SK-N-MC (cell line): ENCODE measurements at regions not wholly inside any gene's neighbourhood (a gene's known extent, or its start where the extent isn't known, plus 50 kb on each side); places are given as distances from the start of the nearest gene placed in this dataset.
A peak's percentile ranks its signal among the peaks of the same experiment; 100 is the strongest.

Source experiments
- DNase-seq: peaks from one replicate; pipeline ENCODE4 v3.0.0-alpha.2; 2011; ENCODE audit warnings: low read depth, low spot score
- H3K27ac ChIP-seq: fragments of 200-600 bp; sonication (generic); 2 replicates; pipeline ENCODE4 v1.5.1; 2016; ENCODE audit warnings: mixed run types
- H3K36me3 ChIP-seq: fragments of 200-600 bp; sonication (generic); 2 replicates; pipeline ENCODE4 v1.6.1; 2017; ENCODE audit warnings: antibody characterized with exemption, low read length, mixed read lengths; ENCODE audit not compliant: insufficient read depth
- H3K4me3 ChIP-seq: fragments of 200-600 bp; sonication (generic); 2 replicates; pipeline ENCODE4 v1.5.1; 2016
- H3K9ac ChIP-seq: fragments of 200-600 bp; sonication (generic); 2 replicates; pipeline ENCODE4 v1.8.0; 2017; ENCODE audit warnings: mixed run types, mixed read lengths; ENCODE audit not compliant: insufficient read length
- H3K9me3 ChIP-seq: fragments of 200-600 bp; sonication (generic); 2 replicates; pipeline ENCODE4 v1.6.1; 2017; ENCODE audit warnings: low read depth, mild to moderate bottlenecking, antibody characterized with exemption, low read length, moderate library complexity, mixed read lengths
- EZH2 ChIP-seq: fragments of 200-600 bp; sonication (generic); IDR thresholded peaks from one replicate; pipeline ENCODE4 v1.6.1; 2017; ENCODE audit warnings: antibody characterized with exemption
- FOXP2 ChIP-seq: optimal IDR thresholded peaks from 2 replicates; pipeline ENCODE3; 2011; ENCODE audit warnings: mild to moderate bottlenecking, moderate library complexity; ENCODE audit not compliant: insufficient read depth; ENCODE audit errors: extremely low read length, control extremely low read depth
- POLR2AphosphoS5 ChIP-seq: IDR thresholded peaks from 2 replicates; pipeline ENCODE4 v1.6.1; 2012; ENCODE audit warnings: mild to moderate bottlenecking, low read depth, low read length, borderline replicate concordance

DNA sequence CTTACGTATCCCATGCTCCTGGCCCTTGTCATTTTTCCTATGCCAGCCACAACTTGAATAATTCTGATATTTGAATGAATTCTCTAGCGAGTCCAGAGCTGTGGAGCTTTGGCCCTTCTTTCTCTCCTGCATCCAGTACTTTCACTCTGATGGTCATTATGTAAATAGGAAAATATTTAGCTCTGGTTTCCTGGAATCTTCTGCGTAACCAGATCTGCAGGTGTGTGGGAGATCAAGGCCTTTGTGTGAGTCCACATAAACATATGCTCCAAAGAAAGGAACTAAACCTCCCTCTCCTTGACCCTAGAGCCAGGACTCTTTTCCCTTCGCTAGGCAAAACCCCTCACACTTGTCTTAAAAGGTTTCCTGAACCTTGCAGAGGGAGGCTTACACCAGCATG lies 132.5 kb upstream of the THBS1 start:
- Histone ChIP-seq H3K27ac (no peak overlapping the region), H3K36me3 (no peaks in the 10 kb centered on the region), H3K4me3 (no peak overlapping the region), H3K9me3 (no peaks in the 10 kb centered on the region), H3K9ac (no peak overlapping the region)
- TF ChIP-seq FOXP2 (no peak), EZH2 (no peak), POLR2AphosphoS5 (no peak)
- no peak for DNase-seq

DNA sequence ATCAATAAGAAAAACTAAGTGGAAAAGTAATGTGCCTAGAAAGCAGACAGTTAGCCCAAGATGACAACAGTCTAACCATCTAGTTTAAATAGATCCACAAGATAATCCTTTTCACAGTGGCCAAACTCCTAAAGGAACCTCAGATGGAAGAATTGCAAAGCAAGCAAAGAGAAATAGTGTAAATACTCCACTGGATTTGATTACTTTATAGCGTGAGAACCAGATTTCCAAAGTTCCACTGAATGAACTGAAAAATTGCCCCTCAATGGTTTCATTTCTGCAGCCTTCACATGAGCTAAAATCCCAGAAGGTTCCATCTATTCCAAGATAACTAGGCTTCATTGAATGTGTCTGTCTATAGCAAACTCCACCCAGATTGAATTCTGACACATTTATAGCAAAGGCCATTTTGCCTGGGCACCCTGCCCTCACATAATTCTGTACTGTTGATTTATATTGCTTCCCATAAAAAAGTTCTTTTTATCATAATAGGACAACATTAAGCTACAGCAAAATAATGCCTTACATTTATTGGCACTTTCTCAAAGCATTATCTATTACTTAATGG lies 129.7 kb upstream of the THBS1 start:
- no peak for TF ChIP-seq EZH2
- TF ChIP-seq FOXP2: no peak
- TF ChIP-seq POLR2AphosphoS5: no peak
- Histone ChIP-seq H3K27ac (no peak overlapping the region), H3K36me3 (no peaks in the 10 kb centered on the region), H3K9ac (no peak overlapping the region), H3K4me3 (no peak overlapping the region), H3K9me3 (no peaks in the 10 kb centered on the region)
- no peak for DNase-seq

DNA sequence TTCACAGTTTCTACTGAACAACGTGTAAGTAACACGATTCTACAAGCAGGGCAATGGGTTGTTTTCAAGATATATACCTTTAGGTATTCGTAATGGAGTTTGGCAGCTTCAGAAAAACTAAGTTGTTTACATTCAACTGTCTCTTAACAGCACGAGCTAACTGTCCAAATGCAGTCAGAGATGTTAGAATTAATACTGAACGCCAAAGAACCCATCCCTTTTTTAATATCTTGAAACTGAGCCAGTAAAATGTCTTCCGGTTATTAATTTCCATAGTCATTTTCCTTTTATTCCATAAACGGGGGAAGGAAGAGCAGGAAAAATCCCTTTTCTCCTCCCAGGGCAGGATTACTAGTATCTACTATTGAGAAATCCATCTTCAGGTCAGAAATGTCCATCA lies 129.0 kb upstream of the THBS1 start:
- Histone ChIP-seq H3K9ac (no peak overlapping the region), H3K27ac (no peak overlapping the region), H3K36me3 (no peaks in the 10 kb centered on the region), H3K9me3 (no peaks in the 10 kb centered on the region), H3K4me3 (no peak overlapping the region)
- DNase-seq: no peak
- no peak for TF ChIP-seq EZH2
- no peak for TF ChIP-seq FOXP2
- no peak for TF ChIP-seq POLR2AphosphoS5

DNA sequence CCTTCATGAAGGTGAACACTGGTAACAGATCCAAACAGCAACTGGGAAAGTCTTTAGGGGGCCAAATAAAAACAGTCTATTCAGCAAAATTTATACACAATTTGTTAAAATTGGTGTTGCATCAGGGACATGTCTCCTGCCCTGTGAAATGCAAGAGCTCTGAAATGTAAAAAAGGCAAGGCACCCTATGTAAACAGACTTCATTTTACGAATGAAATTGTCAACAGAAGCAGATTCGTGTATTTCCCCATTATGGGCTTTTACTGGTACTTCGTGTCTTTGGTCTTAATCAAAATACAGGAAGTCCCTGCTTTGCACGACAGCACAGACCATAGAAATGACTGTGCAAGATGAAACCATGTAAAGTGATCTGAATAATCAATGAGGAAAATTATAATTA lies 127.3 kb upstream of the THBS1 start:
- Histone ChIP-seq H3K9ac (no peak overlapping the region), H3K4me3 (peak overlapping the region; percentile 2; the same call in 1 of the 2 replicates), H3K36me3 (no peaks in the 10 kb centered on the region), H3K27ac (peak overlapping the region; percentile 37; the same call in 1 of the 2 replicates), H3K9me3 (no peaks in the 10 kb centered on the region)
- no peak for DNase-seq
- TF ChIP-seq FOXP2 (no peak), POLR2AphosphoS5 (no peak), EZH2 (no peak)

DNA sequence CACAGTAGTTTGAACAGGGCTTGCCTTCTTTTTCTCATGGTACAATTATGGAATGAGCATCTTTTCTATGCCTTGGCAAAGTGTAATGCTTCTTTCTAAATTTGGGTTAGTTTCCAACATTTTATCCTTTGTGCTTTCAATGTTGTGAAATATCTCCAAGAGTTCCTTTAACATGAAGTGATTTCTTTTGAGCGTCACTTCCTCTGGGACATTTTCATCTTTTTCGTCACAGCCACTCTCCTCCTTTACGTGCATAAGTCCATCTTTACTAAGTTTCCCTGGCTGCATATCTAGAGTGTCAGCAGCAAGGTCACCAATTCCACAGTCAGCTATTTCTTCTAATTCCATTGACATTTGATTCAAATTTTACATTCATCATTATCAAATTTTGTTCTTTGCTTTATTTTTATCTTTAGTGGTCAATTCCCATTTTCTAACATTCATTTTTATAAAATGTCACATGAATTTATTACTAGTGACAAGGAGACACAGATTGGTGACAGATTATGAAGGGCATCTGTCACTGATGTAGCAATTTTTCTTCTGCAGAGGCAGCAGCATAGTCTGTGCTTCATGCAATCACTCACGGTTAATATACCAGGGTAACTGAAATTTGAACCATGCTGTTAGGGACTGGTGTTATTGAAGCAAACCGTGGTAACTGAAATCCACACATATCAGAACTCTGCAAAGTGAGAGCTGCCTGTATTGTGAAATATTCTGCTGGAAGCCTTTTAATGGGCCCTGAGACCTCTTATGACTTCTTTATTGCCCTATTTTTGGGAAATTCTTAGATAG lies 126.5 kb upstream of the THBS1 start:
- TF ChIP-seq FOXP2 (no peak), POLR2AphosphoS5 (no peak), EZH2 (no peak)
- DNase-seq: no peak
- H3K27ac ChIP-seq: no peak overlapping the region

DNA sequence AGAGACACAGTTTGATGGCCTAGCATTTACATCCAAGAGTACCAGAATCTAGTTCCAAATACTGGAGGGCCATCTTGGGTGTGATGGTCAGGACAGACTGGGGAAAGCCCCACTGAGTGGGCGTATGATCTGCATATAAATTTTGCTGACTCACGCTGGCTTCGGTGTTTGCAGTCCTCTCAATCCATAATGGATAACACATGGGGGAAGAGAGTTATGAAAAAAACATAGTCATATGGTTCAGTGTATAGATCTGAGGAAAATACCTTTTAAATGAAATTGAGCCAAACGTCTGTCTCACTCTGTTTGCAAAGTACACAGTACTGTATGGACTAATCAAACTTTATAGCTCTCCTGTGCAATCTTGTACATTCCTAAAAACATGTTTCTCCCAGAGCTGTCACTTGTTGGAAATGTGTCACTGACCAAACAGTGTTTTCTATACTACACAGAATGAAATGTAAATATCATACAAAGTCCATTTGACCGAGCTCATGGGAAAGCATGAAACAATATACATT lies 125.3 kb upstream of the THBS1 start:
- H3K4me3 ChIP-seq: peak overlapping the region; percentile 11; the same call in 1 of the 2 replicates
- H3K27ac ChIP-seq: peak overlapping the region; percentile 15; the same call in 1 of the 2 replicates
- no peaks in the 10 kb centered on the region for H3K36me3 ChIP-seq
- no peak overlapping the region for H3K9ac ChIP-seq
- no peaks in the 10 kb centered on the region for H3K9me3 ChIP-seq
- no peak for TF ChIP-seq FOXP2
- no peak for DNase-seq

More for the DNA sequence above, 126.5 kb upstream of the THBS1 start:
- Histone ChIP-seq H3K9ac (no peak overlapping the region), H3K36me3 (no peaks in the 10 kb centered on the region), H3K4me3 (no peak overlapping the region), H3K9me3 (no peaks in the 10 kb centered on the region)

DNA sequence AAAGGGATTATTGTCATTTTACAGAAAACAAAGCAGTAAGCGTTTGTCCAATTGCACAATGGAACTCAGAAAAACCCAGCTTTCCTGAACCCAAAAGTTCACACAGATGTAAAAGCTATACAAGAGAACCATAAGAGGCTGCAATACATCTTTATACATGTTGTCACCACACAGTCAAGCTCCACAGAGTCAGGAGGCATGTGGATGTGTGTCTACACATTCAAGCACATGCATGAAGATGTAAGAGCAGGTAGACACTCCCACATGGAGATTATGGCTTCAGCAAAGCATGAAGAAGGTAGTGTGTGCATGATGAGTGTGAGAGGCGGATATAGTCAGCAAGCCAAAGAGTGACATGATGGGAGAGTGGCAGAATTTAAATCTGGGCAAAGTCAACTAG lies 124.7 kb upstream of the THBS1 start:
- H3K4me3 ChIP-seq: no peak overlapping the region
- no peak for DNase-seq
- TF ChIP-seq EZH2: no peak
- TF ChIP-seq FOXP2: no peak
- no peak for TF ChIP-seq POLR2AphosphoS5
- no peak overlapping the region for H3K9ac ChIP-seq
- no peaks in the 10 kb centered on the region for H3K9me3 ChIP-seq
- H3K27ac ChIP-seq: 0 out of 2 replicates have a peak overlapping the region, but pooled peaks have one; percentile 15
- H3K36me3 ChIP-seq: no peaks in the 10 kb centered on the region

DNA sequence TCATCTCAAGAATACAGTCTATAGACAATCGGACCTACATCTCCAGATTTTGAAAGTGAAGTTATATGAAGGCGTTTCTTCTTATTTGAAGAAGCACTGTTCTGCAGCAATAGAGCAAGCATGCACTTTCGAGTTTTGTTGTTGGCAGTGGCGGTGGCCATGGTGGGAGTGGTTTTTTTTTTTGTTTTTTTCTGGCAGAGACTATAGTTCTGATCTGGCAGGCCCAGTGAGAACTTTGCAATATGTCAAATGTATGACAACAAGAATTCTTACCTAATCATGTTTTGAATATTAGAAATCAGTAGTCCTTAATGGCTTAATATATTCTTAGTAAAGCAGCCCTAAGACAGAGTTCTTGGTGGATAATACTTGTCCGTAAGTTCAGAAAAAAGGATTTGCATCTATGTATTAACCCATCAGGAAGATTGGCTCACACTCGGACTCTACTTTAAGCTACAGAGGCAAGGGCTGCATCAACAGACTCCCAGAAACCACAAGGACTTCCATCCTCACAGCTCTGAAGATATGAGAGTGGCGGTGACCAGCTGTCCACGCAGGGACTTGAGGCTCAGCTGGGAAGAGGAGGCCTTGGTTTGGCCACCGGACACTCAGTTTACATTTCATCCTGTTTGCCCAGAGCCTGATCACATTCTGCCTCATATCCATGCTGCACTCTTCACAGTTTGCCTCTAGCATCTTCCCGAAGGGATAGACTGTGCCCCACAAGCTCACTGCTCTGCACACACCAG lies 124.1 kb upstream of the THBS1 start:
- H3K9me3 ChIP-seq: no peaks in the 10 kb centered on the region
- no peak overlapping the region for H3K9ac ChIP-seq
- H3K4me3 ChIP-seq: no peak overlapping the region
- no peak for DNase-seq
- no peaks in the 10 kb centered on the region for H3K36me3 ChIP-seq
- TF ChIP-seq FOXP2: no peak
- no peak for TF ChIP-seq POLR2AphosphoS5
- TF ChIP-seq EZH2: no peak
- no peak overlapping the region for H3K27ac ChIP-seq

DNA sequence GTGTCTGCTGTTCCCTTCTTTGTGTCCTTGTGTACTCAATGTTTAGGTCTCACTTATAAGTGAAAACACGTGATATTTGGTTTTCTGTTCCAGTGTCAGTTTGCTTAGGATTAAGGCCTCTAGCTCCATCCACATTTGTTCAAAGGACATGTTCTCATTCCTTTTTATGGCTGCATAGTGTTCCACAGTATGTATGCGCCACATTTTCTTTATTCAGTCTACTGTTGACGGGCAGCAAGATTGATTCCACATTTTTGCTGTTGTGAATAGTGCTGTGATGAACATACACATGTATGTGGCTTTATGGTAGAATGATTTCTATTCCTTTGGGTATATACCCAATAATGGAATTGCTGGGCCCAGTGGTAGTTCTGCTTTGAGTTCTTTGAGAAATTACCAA lies 122.7 kb upstream of the THBS1 start:
- DNase-seq: no peak
- Histone ChIP-seq H3K36me3 (no peaks in the 10 kb centered on the region), H3K9ac (no peak overlapping the region), H3K4me3 (no peak overlapping the region), H3K9me3 (no peaks in the 10 kb centered on the region), H3K27ac (no peak overlapping the region)
- TF ChIP-seq EZH2 (no peak), FOXP2 (no peak), POLR2AphosphoS5 (no peak)
